GM10266 (cell line): ENCODE measurements at regions not wholly inside any gene's neighbourhood (a gene's known extent, or its start where the extent isn't known, plus 50 kb on each side); places are given as distances from the start of the nearest gene placed in this dataset.

Experiments used
- DNase-seq: peaks from one replicate; pipeline ENCODE4 v3.0.0; 2012; ENCODE audit errors: extremely low spot score
- TF ChIP-seq, protein P1 (sequence below): IDR thresholded peaks from 2 replicates; pipeline ENCODE4 v1.5.1; 2012; ENCODE audit warnings: mild to moderate bottlenecking, low read depth; ENCODE audit not compliant: control insufficient read depth, insufficient read depth; ENCODE audit errors: missing control alignments

DNA sequence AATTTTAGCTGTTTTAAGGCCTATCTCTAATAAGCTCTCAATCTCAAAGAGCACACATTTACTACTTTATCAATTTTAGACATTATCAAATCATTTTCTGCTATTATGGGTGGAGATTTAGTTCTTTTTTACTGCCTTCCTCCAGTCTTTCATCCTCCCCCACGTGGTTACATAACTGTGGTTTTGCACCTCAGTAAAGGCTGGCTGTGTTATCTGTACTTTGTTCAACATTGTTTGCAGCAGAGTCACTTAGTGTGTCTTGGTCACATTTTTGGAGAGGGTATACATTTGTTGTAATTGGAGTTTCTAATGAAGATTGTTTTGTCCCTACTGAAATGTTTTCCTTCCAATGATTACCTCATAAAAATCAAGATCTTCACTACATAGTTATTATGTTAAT, 549.6 kb upstream of the CELF4 start:
- TF ChIP-seq, protein P1, sequence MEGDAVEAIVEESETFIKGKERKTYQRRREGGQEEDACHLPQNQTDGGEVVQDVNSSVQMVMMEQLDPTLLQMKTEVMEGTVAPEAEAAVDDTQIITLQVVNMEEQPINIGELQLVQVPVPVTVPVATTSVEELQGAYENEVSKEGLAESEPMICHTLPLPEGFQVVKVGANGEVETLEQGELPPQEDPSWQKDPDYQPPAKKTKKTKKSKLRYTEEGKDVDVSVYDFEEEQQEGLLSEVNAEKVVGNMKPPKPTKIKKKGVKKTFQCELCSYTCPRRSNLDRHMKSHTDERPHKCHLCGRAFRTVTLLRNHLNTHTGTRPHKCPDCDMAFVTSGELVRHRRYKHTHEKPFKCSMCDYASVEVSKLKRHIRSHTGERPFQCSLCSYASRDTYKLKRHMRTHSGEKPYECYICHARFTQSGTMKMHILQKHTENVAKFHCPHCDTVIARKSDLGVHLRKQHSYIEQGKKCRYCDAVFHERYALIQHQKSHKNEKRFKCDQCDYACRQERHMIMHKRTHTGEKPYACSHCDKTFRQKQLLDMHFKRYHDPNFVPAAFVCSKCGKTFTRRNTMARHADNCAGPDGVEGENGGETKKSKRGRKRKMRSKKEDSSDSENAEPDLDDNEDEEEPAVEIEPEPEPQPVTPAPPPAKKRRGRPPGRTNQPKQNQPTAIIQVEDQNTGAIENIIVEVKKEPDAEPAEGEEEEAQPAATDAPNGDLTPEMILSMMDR, result no peak
- DNase-seq, result no peak

DNA sequence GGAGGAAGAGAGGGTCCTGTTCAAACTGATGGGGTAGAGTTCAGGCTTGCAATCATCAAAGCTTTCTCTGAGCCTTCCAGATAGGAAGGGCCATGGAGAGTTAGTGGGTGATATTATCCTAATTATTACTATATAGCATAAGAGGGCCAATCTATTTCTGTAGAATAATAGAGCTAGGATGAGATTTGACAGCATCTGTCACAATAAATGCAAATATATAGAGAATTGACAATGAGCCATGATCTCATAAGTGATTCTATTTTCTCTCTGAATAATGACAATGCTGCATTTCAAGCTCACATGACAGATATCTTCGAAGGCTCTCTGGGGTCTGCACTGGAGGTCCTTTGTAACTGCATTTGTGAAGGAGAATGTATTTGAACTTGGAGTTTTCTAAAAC, 521.9 kb upstream of the CELF4 start:
- TF ChIP-seq, protein P1, result no peak
- no peak for DNase-seq

DNA sequence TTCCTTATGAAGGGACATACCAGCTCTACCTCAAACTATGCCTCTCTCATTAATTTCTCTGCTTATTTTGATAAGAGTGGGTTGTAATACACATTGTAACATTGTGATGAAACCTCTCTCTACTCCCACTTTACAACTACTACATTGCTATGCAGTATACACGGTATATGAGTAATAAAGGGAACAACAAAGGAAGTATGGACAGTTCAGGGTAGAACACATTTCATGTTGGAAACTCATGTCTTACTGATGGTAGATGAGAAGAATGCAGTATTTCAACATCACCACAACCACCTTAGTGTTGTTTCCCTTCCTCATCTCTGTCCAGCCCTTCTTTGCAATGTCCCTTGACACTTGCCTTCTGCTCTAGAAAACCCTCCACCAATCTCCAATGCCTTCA, 515.9 kb upstream of the CELF4 start:
- no peak for DNase-seq
- TF ChIP-seq, protein P1, result no peak

DNA sequence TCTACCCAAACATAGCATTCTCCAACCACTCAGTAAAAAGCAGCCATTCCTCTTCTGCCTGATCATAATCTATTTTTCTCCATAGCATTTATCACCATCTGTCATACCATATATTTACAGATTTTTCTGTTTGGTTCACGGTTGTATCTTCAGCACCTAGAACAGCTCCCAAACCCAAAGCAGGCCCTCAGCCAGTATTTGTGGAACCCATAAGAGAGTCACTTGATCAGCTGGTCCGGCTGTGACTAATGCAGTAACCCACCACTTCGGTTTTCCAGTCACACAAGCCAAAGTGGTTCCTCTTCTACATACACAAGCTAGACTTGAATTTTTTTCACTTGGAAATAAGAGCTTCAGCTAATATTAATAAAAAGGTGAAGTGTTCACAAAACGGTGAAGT, 511.6 kb upstream of the CELF4 start:
- TF ChIP-seq, protein P1, result no peak
- no peak for DNase-seq

DNA sequence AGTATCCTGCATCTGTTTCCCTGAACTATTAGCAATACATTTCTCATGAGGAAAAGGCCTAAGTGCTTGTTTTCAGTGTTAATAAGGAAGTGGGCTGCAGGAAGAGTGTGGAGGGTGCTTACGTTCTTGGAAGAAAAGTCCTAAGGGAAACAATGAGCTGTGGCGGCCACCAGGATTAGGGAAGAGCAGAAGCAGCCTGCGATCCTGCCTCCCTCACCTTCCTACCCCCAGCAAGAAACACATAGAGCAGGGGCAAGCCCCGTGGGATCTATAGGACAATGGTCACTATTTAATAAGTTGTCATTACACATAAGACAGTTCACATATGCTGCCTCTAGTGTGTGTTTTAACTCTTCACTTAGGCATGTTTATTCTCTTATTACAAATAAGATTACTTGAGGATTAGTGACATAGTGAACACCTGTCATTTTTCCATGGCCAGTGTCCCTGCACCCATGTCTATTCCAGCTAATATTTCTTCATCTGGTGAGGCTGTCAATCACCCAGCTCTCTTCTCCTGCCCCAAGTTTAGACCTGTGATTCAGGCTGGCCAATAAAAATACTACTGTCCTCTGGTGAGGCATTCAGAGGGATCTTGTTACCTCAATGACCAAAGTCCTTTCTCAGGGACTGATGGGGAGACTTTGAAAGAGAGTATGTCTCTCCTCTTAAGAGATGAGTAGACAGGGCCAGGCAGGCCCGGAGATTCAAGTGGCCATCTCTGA, 510.9 kb upstream of the CELF4 start:
- TF ChIP-seq, protein P1, result no peak
- DNase-seq, result no peak

DNA sequence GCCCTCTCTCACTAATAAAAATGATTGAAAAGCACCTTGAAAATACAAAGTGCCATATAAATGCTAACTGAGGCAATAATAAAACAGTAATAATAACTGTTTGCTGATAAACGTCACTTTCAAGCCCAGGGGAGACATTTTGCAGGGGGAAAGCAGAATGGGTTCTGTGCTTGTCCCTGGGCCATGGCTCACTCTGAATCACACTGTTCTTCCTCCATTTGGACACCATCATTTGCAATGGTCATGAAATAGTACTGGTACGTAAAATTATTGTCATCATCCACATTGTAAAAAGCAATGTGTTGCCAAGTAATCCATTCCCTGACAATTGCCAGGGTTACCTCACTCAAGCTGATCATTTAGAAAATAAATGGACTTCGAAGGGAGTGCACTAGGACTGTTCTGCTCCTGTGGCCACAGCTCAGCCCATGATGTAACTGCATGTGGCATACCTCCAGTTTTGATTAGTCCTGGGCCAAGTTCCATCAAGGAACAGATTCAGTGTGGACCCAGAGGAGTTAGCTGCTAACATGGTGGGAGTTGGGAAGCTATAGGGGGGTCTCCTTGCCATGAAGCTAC, 508.8 kb upstream of the CELF4 start:
- TF ChIP-seq, protein P1, result no peak
- DNase-seq, result no peak

DNA sequence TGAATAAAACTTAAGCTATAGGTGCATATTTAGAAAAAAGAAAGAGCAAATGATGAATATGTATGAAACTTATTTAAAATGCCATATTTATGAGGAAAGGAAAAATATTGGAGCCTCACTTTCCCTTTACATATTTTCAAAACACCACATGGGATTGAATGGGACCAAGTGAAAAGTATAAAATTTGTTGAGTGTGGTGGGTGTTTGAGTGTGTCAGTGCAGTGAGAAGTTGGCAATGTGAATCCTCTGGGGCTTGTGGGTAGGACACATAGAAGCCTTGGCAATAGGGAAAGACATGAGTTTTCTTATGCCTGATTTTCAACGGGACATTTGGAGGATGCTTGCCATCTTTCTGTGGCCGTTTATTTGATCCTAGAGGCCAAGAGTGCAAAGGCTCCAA, 502.2 kb upstream of the CELF4 start:
- DNase-seq, result no peak
- TF ChIP-seq, protein P1, result no peak
